HG02885 (cell line): ENCODE measurements at regions not wholly inside any gene's neighbourhood (a gene's known extent, or its start where the extent isn't known, plus 50 kb on each side); places are given as distances from the start of the nearest gene placed in this dataset.
"Not testable (repeated sequence)": the region's sequence is repeated elsewhere in the genome, so short reads cannot be mapped to it uniquely, and the experiment has no call there.

Experiments
- ATAC-seq: cut with Tn5 transposase; IDR thresholded peaks from one replicate; pipeline ENCODE4 v1.9.1; 2021; ENCODE audit warnings: mild to moderate bottlenecking; ENCODE audit not compliant: unreplicated experiment, poor library complexity

- no peak for ATAC-seq
Observed at GRCh38 chr4:79748835-79749234, 324.2 kb downstream of the ANTXR2 start.

GRCh38 chr4:79747252-79747651, 325.8 kb downstream of the ANTXR2 start:
- no peak for ATAC-seq

DNA sequence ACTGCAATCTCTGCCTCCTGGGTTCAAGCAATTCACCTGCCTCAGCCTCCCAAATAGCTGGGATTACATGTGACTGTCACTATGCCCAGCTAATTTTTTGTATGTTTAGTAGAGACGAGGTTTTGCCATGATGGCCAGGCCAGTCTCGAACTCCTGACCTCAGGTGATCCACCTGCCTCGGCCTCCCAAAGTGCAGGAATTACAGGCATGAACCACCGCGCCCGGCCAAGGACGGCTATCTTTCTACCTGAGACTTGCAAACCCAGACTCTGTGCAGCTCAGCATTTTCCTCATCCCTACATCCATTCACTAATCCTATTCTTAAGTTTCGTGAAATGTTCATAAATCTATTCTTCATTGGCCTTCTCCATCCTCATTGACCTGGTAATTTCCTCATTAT, 330.0 kb downstream of the ANTXR2 start:
- ATAC-seq, result no peak

DNA sequence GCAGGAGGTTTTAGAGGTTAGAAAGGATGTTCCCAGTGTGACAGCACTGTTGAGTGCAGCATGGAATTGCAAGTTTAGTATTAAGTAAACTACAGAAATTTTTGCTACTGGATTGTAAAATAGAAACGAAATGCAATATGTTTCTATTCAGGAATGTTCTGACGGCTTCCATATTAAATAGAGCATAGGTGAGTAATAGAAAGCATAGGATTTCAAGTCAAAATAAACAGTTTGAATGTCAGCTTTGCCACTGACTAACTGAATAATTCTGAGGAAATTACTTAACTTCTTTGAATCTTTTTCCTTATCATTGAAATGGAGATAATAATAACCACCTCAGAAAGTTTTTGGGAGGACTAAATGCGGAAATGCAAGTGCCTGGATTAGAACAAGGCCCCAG, 331.9 kb upstream of the GK2 start:
- no peak for ATAC-seq

DNA sequence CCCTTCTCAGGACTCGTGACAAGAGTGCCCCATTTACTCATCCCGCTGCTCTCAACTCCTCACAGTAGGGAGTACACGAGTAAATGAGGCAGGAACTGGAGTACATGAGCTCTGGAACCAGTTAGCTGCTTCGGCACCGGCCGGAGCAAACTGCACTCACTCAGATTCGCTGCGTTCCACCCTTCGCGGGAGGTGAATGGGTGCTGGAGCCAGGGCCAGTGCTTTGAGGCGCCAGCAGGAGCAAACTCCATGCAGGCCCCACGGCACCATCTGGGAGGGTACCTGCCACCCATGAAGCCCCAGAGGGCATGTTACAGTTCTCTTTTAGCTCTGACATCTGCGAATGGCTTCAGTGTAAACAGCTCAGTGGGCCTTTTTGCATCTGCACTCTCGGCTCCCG, 315.5 kb upstream of the GK2 start:
- ATAC-seq, result no peak

DNA sequence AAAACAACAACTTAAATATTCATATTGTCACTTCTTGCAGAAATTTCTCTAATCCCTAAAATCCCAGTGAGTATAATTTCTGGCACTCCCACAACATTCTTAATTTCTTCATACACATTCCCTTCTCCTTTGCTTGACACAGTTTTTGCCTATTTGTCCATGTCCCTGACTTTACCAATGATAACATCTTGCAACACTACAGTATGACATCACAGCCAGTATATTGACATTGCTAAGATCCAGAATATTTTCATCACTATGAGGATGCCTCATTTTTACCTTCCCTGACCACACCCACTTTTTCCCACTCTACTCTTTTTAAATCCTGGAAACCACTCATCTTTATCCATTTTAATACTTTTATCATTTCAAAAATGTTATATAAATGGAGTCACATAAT, 292.3 kb upstream of the GK2 start:
- ATAC-seq, result no peak

GRCh38 chr4:79697444-79697843, 289.4 kb upstream of the GK2 start:
- ATAC-seq, result no peak

- not testable (repeated sequence) for ATAC-seq
Observed at GRCh38 chr4:79696534-79696933, 288.5 kb upstream of the GK2 start.

GRCh38 chr4:79695848-79696247, 287.8 kb upstream of the GK2 start:
- ATAC-seq, result no peak

DNA sequence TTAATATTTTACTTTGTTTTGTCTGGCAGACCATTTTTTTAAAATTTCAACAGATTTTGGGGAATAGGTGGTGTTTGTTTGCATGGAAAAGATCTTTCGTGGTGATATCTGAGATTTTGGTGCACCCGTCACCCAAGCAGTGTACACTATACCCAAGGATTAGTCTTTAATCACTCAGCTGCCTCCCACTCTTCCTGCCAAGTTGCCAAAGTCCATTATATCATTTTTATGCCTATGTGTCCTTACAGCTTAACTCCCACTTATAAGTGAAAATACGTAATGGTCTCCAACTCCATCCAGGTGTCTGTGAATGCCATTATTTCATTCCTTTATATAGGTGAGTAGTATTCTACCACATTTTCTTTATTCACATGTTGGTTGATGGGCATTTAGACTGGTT, 281.7 kb upstream of the GK2 start:
- no peak for ATAC-seq

DNA sequence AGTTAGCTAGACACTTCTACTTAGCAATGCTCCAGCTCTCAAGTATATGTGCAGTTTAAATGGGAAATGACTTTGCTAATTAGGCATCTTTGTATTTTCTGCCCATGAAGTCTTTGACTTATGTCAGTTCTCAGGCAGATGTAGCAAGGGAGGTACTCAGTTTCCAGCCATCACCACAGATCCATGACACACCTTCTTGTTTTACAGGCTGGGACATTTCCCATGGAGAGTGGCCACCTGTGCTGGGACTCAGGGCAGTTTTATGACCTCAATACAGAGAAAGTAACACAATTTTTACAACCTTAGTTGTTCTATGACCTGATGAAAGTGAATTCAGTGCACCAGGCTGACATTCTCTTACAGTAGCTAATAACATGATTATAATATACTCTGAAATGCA, 280.7 kb upstream of the GK2 start:
- no peak for ATAC-seq

DNA sequence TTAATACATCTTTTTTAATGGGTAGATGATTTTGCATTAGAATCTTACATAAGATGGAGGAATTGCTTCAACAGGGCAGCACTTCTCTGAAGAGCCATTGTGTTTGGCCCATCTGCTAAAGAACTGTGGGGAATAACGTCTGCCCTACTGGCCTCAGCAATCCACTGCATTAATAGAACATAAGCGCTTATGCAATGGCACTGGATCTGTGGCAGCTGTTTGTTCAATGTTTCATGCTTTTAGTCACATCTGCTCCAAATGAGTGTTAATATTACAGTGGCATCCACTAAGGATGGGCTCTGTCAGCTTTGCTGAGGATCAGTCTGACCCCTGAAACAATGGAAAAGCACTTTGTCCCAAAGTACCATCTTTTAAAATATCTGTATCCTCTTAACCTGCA, 279.0 kb upstream of the GK2 start:
- no peak for ATAC-seq

- ATAC-seq, result no peak
Observed at GRCh38 chr4:79685542-79685941, 277.5 kb upstream of the GK2 start.

DNA sequence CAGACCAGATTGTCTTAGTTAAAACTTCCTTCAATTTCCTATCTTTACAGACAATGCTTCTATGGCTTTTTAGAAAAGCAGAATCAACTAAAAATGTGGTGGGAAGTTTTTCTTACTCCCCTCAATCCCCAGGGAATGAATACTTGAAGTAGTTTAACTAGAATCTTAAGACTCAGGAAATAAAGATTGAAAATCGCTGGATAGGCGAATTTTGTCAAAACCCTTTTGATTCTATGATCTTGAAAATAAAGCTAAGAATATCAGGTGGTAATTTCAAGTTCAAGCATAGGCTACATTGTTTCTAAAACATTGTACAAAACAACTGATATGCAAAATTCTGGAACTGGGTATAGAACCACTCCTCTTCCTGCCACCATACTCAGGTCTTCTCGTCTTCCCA, 276.5 kb upstream of the GK2 start:
- ATAC-seq, result no peak

GRCh38 chr4:79682801-79683530, 274.9 kb upstream of the GK2 start:
- no peak for ATAC-seq

GRCh38 chr4:79682161-79682560, 274.1 kb upstream of the GK2 start:
- ATAC-seq, result no peak

DNA sequence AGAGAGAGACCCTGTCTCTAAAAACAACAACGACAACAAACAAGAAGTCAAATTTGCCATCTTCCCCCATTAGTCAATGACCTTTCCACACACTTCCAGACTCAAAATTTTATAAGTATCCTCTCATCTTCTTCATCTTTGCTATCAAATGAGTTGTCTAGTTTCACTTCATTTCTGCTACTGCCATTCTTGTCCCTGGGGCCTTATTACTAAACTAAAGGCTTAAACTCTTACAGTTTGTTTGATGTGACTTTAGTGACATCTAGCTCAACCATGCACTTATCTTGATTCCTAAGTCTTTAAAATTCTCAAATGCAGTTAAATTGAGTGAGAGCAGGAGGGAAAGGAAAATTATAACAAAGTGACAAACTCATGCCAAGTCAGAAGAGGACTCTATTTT, 271.8 kb upstream of the GK2 start:
- no peak for ATAC-seq

GRCh38 chr4:79678472-79679202, 270.6 kb upstream of the GK2 start:
- no peak for ATAC-seq

DNA sequence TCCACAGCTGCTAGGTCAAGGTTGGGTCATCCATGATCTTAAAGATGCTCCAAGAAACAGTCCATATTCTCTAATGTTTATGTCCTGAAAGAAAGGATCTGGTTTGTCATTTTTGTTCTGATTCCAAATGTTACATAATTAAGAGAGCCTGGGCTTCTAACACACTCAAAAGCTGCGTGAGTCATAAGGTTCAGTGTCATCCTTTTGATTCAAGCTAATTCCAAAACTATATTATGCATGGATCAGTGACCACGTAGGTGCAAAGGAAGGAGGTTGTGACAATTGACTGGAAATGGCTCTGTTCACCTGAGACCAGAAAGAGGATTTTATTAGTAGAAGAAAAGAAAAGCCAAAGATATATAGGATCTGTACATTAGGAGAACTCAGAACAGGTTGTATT, 268.7 kb upstream of the GK2 start:
- ATAC-seq, result no peak

GRCh38 chr4:79674906-79675305, 266.9 kb upstream of the GK2 start:
- not testable (repeated sequence) for ATAC-seq

DNA sequence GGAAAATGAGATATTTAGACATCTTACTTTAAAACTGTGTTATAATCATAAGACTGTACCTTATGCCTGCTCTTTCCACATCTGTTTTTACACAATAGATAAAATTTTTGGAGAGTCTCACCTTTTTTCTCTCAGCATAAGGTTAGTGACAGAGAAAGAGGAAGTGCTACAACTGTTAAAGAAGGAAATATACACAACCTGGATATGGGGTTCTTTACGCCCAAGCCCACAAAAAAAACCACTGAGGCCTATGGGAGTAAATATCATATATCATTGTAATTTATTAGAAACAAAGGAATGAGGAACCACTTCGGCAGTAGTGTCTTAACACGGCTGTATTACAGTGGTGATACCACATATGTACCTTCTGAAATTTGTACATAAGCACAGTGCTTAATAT, 265.9 kb upstream of the GK2 start:
- ATAC-seq, result no peak

DNA sequence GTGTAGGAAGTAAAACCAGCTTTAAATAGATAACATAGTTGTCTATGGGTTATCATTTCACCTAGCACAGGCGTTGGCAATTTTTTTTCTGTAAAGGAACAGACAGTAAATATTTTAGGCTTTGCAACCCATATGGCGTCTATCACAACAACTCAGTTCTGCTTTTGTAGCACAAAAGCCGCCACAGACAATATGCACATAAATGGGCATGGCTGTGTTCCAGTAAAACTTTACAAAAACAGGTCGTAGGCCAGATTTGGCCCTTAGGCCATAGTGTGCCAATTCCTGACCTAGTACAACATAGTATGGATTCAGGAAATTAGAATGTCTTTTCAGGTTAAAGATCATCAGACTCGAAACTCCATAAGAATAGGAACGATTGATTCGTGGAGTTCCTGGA, 265.3 kb upstream of the GK2 start:
- ATAC-seq, result no peak
